GM18867 (cell line): ENCODE measurements at regions not wholly inside any gene's neighbourhood (a gene's known extent, or its start where the extent isn't known, plus 50 kb on each side); places are given as distances from the start of the nearest gene placed in this dataset.

Source experiments
- ATAC-seq: cut with Tn5 transposase; IDR thresholded peaks from one replicate; pipeline ENCODE4 v1.9.1; 2021; ENCODE audit warnings: mild to moderate bottlenecking, moderate library complexity; ENCODE audit not compliant: unreplicated experiment

GRCh38 chr20:60867589-60867988, 384.5 kb upstream of the CDH4 start:
- no peak for ATAC-seq

DNA sequence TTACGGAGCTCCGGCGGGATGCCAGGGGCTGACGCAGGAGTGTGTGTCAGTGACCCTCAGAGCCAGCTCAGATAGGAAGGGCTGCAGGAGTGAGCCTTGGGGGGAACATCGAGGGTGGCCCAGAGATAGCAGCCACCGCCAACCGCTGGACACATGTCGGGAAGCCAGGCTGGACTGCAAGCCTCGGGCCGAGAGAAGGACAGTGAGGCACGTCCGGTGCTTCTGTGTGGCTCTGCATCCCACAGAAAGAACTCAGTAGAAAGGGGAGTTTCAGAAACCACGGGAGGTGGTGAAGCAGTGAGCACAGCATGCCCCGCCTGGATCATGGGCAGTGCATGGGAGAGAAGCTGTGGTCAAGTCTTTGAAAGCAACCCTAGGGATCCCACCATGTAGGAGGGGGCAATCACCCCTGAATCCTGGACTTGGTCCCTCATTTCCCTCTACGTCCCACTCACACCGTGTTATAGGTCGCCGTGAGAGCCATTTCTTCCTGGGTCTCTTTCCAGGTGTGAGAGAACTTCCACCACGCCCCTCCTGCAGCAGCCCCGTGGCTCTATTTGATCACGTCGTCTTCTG, 383.7 kb upstream of the CDH4 start:
- no peak for ATAC-seq

DNA sequence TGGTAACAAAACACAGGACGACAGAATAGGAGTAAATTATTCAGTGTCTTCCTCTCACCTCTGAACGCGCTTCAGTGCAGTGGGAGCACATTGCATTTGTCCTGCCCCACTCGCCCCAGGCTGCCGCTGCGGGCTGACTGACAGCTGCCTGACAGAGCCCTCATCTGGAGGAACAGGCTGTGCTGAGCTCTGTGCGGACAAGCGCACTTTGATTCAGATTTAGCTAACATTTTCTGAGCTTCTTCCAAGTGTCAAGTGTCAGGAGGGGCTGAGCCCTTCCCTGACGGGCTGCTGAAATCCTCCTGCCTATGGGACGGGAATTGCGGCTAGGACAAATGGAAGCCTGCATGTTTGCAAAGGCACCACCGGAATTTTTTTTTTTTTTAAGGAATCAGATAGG, 383.0 kb upstream of the CDH4 start:
- no peak for ATAC-seq

- no peak for ATAC-seq
Observed at GRCh38 chr20:60869625-60870024, 382.4 kb upstream of the CDH4 start.

GRCh38 chr20:60870040-60870439, 382.0 kb upstream of the CDH4 start:
- no peak for ATAC-seq

DNA sequence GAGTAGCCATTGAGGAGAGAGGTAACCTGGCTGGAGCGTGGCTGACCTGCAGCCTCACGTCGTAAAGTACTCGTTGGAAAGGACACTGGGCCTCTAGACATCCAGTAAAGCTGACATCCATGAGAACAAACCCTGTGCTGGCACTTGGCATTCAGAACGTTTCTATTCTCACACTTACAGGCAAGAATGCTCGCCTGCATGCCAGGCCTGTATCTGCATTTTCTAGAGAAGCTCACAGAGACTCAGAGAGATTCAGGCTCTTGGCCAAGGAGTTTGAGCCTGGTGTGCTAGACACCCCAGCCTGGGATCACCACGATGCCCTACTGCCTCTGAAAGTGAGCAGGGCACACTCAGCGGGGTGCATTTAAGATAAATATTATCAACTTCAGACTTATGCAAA, 379.8 kb upstream of the CDH4 start:
- ATAC-seq, result no peak

GRCh38 chr20:60877071-60877857, 374.8 kb upstream of the CDH4 start:
- ATAC-seq, result no peak

DNA sequence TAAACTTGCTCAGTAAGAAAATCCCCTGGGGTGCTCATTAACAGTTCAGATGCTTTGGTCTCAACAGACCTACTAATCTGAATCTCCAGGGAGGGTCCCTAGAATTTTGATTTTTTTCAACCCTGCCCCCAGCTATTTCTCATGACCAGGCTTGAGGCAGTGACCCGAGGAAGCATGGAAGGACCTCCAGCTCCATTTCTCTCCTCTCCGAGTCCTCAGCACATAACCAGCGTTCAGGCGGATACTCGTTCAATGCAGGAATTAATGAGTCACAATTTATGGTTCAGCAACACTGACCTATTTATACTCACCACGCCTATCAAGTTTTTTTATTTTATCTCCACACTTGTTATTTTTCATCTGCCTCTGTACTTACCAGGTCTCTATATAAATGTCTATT, 369.2 kb upstream of the CDH4 start:
- no peak for ATAC-seq

- ATAC-seq, result no peak
Observed at GRCh38 chr20:60883496-60883895, 368.6 kb upstream of the CDH4 start.

GRCh38 chr20:60884277-60884676, 367.8 kb upstream of the CDH4 start:
- no peak for ATAC-seq

GRCh38 chr20:60888771-60889170, 363.3 kb upstream of the CDH4 start:
- ATAC-seq, result no peak

- ATAC-seq, result no peak
Observed at GRCh38 chr20:60892095-60892813, 359.8 kb upstream of the CDH4 start.

DNA sequence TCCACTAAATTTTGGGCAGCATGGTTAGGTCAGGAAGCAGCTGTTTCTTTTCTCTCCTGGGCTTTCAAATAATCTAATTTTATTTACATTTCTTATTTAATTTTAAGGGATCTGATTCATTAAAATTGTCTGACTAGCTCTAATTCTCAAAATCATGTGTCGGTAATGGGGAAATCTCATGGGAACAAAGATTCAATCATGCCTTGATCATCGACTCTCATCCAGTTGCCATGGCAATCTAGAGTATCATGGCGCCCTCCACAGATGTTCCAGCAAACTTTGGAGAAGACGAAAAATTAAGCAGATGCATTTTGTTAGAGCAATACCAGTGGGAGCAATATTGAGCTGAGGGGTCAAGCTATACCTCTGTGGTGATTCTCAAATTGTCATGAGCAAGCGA, 358.0 kb upstream of the CDH4 start:
- no peak for ATAC-seq

GRCh38 chr20:60895363-60896079, 356.5 kb upstream of the CDH4 start:
- no peak for ATAC-seq

- ATAC-seq, result no peak
Observed at GRCh38 chr20:60897976-60898375, 354.1 kb upstream of the CDH4 start.

GRCh38 chr20:60899320-60899719, 352.7 kb upstream of the CDH4 start:
- no peak for ATAC-seq

GRCh38 chr20:60900618-60901017, 351.4 kb upstream of the CDH4 start:
- ATAC-seq, result no peak

- ATAC-seq, result no peak
Observed at GRCh38 chr20:60901831-60902230, 350.2 kb upstream of the CDH4 start.

DNA sequence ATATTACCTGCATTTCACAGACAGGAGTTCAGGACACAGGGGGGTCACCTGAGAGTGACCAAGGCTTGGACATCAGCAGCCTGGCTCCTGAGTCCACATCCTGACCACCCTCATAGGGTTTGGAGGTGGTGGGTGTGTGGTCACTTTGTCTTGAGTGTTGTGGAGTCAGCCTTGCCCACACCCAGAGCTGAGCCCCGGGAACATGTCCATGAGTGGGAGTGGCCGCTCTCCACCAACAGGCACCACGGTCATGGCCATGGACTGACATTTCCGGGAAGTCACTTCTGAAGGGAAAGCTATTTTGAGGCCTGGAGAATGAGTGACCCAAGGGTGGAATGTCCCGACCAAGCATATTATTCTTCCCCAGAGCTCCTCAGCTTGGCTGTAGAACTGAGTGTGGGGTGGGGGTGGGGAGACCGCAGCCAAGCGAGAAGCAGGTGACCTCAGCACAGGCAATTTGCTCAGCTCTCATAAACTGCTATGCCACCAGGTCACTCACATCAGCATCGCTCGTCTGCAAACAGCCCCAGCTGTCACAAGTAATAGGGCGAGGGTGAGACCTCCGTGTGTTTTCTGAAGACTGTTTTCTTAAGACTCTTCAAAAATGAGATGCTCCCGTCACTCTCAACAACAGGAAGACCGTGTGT, 348.6 kb upstream of the CDH4 start:
- ATAC-seq, result no peak

DNA sequence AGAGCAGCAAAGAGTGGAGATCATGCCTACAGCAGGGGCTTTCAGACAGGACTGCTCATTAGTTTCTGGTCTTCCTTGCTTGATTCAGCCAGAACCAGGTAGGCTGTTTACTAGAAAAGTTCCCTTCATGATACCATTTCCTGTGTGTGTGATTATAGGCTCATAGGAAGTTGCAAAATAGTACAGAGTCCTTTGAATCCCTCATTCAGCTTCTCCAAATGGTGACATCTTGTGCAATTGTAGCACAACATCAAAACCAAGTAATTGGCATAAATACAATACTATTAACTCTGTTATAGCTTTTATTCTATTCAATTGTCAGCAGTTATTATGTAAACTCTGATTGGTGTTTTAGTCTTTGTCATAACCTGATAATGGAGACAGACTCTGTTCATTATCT, 347.3 kb upstream of the CDH4 start:
- ATAC-seq, result no peak

- ATAC-seq, result no peak
Observed at GRCh38 chr20:60905919-60906318, 346.1 kb upstream of the CDH4 start.
